ENCODE measurements at regions not wholly inside any gene's neighbourhood (a gene's known extent, or its start where the extent isn't known, plus 50 kb on each side); places are given as distances from the start of the nearest gene placed in this dataset.

- ChIA-PET CTCF (no interaction called here), POLR2A (no interaction called here)
- no peak overlapping the region for H3K4me3 Mint-ChIP-seq
- no peaks in the 10 kb centered on the region for H3K27me3 Mint-ChIP-seq (ENCODE audit: low read depth)
- DNase-seq (no peak), ATAC-seq (no peak)
- H3K36me3 Mint-ChIP-seq (ENCODE audit: low read depth), result no peaks in the 10 kb centered on the region
- no peaks in the 10 kb centered on the region for H3K4me1 Mint-ChIP-seq (ENCODE audit: low read depth)
- peaks cover 7% of the 10 kb centered on the region for H3K9me3 Mint-ChIP-seq (ENCODE audit: insufficient read depth)
- no peak overlapping the region for H3K27ac Mint-ChIP-seq
These were observed 761.3 kb upstream of the GRM7 start for GRCh38 chr3:6099458-6100075.

DNA sequence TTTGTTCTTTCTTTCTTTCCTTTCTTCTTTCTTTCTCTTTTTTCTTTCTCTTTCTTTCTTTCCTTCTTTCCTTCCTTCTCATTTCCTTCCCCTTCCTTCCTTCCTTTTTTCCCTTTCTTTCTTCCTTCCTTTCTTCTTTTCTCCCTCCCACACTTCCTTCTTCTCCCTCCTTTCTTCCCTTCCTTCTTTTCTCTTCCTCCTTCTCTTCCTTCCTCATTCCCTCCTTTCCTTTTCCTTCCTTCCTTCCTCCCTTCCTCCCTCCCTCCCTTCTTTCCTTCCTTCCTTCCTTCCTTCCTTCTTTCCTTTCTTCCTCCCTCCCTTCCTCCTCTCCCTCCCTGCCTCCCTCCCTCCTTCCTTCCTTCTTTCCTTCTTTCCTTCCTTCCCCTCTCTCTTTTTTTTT, 755.7 kb upstream of the GRM7 start:
- POLR2A ChIA-PET, result no interaction called here
- Mint-ChIP-seq H3K9me3 (ENCODE audit: insufficient read depth) (peaks cover 11% of the 10 kb centered on the region), H3K27ac (no peak overlapping the region), H3K36me3 (ENCODE audit: low read depth) (no peaks in the 10 kb centered on the region), H3K4me1 (ENCODE audit: low read depth) (no peaks in the 10 kb centered on the region), H3K27me3 (ENCODE audit: low read depth) (no peaks in the 10 kb centered on the region), H3K4me3 (no peak overlapping the region)
- CTCF ChIA-PET, result no interaction called here
- ATAC-seq (no peak), DNase-seq (no peak)

DNA sequence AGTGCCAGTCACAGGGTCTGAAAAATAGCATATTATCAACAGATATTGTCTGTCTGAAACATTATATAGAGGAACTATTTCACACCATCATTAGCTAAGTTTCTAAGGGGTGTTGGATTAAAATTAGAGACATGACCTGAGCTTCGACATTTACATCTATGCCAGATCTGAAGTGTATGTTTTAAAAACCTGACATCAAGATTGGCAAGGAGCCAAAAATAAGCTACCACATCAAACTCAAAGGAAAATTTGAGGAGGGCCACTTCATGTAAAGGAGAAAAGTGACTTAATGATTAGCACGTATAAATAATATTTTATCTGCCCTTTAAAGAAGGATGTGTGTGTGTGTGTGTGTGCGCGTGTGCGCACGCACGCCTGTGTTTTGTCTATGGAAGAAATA, 752.0 kb upstream of the GRM7 start:
- ChIA-PET POLR2A (no interaction called here), CTCF (no interaction called here)
- ATAC-seq (no peak), DNase-seq (no peak)
- Mint-ChIP-seq H3K9me3 (ENCODE audit: insufficient read depth) (peaks cover 4% of the 10 kb centered on the region), H3K27me3 (ENCODE audit: low read depth) (no peaks in the 10 kb centered on the region), H3K4me1 (ENCODE audit: low read depth) (no peaks in the 10 kb centered on the region), H3K4me3 (no peak overlapping the region), H3K27ac (no peak overlapping the region), H3K36me3 (ENCODE audit: low read depth) (no peaks in the 10 kb centered on the region)

DNA sequence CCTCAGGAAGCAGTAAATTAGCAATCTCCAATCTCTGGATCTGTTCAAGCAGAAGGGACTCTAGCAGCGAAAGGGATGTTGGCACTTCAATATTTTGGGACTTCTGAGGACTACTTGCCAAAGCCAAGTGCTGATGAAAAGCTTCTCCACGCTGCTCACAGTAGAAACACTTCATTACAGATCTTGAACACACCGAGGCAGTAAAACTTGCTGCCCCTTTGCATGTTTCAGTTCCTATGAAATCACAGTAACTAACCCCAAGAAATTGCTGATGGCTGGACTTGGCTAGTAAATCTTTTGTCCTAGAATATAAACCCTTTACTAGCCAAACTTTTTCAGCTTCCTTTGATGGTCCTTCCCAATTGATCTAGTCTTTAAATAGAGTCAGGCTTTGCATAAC, 750.5 kb upstream of the GRM7 start:
- H3K9me3 Mint-ChIP-seq (ENCODE audit: insufficient read depth), result peaks cover 4% of the 10 kb centered on the region
- H3K4me1 Mint-ChIP-seq (ENCODE audit: low read depth), result no peaks in the 10 kb centered on the region
- H3K27me3 Mint-ChIP-seq (ENCODE audit: low read depth), result no peaks in the 10 kb centered on the region
- ChIA-PET CTCF (no interaction called here), POLR2A (no interaction called here)
- ATAC-seq (no peak), DNase-seq (no peak)
- H3K4me3 Mint-ChIP-seq, result no peak overlapping the region
- no peak overlapping the region for H3K27ac Mint-ChIP-seq
- no peaks in the 10 kb centered on the region for H3K36me3 Mint-ChIP-seq (ENCODE audit: low read depth)

- Mint-ChIP-seq H3K4me3 (no peak overlapping the region), H3K36me3 (ENCODE audit: low read depth) (no peaks in the 10 kb centered on the region), H3K27ac (no peak overlapping the region), H3K27me3 (ENCODE audit: low read depth) (no peaks in the 10 kb centered on the region), H3K9me3 (ENCODE audit: insufficient read depth) (peaks cover 4% of the 10 kb centered on the region), H3K4me1 (ENCODE audit: low read depth) (no peaks in the 10 kb centered on the region)
- DNase-seq (no peak), ATAC-seq (no peak)
- ChIA-PET CTCF (no interaction called here), POLR2A (no interaction called here)
These were observed 748.4 kb upstream of the GRM7 start for GRCh38 chr3:6112546-6112945.

GRCh38 chr3:6113338-6113737, 747.6 kb upstream of the GRM7 start:
- POLR2A ChIA-PET, result no interaction called here
- no peak for ATAC-seq

DNA sequence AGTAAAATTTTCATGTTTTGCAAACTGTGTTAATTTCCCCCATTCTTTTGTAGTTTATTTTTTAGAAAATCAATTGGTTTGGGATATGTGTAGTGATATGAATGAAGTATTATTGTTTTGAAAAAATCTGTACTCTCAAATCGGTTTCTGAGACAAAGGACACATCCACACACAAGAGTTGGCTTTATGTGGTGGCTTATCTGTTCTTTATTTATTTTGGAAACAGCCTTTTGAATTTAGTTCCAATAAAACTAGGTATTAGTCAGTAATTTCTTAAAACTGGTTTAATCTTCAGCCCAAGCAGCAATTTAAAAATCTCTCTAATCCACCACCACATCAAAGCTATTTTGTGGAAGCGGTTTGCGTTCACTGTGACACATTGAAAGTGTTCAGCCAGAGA, 741.5 kb upstream of the GRM7 start:
- Mint-ChIP-seq H3K36me3 (ENCODE audit: low read depth) (no peaks in the 10 kb centered on the region), H3K4me1 (ENCODE audit: low read depth) (no peaks in the 10 kb centered on the region), H3K4me3 (no peak overlapping the region), H3K27me3 (ENCODE audit: low read depth) (no peaks in the 10 kb centered on the region), H3K9me3 (ENCODE audit: insufficient read depth) (no peaks in the 10 kb centered on the region), H3K27ac (no peak overlapping the region)
- DNase-seq, result no peak
- no peak for ATAC-seq
- ChIA-PET POLR2A (no interaction called here), CTCF (no interaction called here)

More at GRCh38 chr3:6113338-6113737, 747.6 kb upstream of the GRM7 start:
- no peaks in the 10 kb centered on the region for H3K36me3 Mint-ChIP-seq (ENCODE audit: low read depth)
- DNase-seq, result no peak
- CTCF ChIA-PET, result no interaction called here
- no peaks in the 10 kb centered on the region for H3K27me3 Mint-ChIP-seq (ENCODE audit: low read depth)
- H3K9me3 Mint-ChIP-seq (ENCODE audit: insufficient read depth), result peaks cover 4% of the 10 kb centered on the region
- H3K4me1 Mint-ChIP-seq (ENCODE audit: low read depth), result no peaks in the 10 kb centered on the region
- no peak overlapping the region for H3K4me3 Mint-ChIP-seq
- no peak overlapping the region for H3K27ac Mint-ChIP-seq

GRCh38 chr3:6120786-6121185, 740.1 kb upstream of the GRM7 start:
- DNase-seq, result no peak
- POLR2A ChIA-PET, result no interaction called here
- Mint-ChIP-seq H3K36me3 (ENCODE audit: low read depth) (no peaks in the 10 kb centered on the region), H3K4me1 (ENCODE audit: low read depth) (no peaks in the 10 kb centered on the region), H3K4me3 (no peak overlapping the region), H3K27me3 (ENCODE audit: low read depth) (no peaks in the 10 kb centered on the region), H3K27ac (no peak overlapping the region), H3K9me3 (ENCODE audit: insufficient read depth) (peaks cover 2% of the 10 kb centered on the region)
- CTCF ChIA-PET, result no interaction called here
- ATAC-seq, result no peak

DNA sequence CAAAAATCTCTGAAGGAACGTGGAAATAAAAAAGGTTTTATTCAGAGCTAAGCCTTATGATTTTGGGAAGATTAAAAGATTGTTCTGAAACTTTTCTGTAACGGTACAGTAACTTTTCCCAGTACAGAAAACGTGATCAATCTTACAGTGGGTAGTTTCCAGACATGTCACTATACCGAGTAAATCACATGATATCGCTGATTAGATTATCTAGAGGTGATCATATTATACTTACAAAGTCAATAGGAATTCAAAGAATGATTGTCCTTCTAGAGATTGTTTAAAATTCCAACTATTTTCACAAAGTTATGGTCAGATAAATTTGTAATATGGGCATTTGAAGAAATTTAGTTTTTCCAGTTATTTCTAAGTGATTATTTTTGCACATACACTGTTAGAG, 736.0 kb upstream of the GRM7 start:
- peaks cover 20% of the 10 kb centered on the region for H3K9me3 Mint-ChIP-seq (ENCODE audit: insufficient read depth)
- H3K4me3 Mint-ChIP-seq, result no peak overlapping the region
- no peaks in the 10 kb centered on the region for H3K36me3 Mint-ChIP-seq (ENCODE audit: low read depth)
- no peaks in the 10 kb centered on the region for H3K27me3 Mint-ChIP-seq (ENCODE audit: low read depth)
- ChIA-PET POLR2A (no interaction called here), CTCF (no interaction called here)
- DNase-seq (no peak), ATAC-seq (no peak)
- H3K4me1 Mint-ChIP-seq (ENCODE audit: low read depth), result no peaks in the 10 kb centered on the region
- H3K27ac Mint-ChIP-seq, result no peak overlapping the region

GRCh38 chr3:6125520-6125919, 735.4 kb upstream of the GRM7 start:
- CTCF ChIA-PET, result no interaction called here

DNA sequence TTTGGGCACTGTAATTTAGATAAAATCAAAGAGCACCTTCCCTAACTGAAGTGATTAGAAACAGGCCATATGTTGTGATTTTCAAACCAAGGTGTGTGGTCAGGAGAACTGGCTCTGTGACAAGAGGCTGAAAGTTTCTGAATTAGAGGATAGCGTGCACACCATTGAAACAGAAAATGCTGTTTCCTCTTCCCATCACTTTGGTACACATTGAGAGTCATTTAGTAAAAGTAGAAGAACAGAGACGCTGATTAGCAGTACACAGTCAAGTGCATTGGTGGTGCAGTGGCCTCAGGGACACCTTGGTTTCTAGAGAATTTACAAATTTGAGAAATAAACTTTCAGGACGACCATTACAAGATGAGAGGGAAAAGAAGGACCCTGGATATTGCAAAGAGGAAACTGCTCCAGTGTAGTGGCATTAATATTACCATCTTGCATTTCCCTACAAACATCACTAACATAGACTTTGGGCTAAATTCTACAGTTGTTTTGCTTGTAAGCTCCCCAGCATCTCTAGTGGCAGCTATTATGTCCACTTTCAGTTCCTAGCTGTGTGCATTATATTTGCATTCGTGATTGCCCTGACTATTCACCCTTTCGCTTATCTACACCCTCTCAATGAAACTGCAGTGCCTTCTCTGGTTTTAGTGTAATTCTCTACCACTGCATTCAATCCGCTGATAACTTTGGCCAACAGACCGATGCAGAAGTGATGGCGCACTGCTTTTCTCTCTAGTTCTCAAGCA, 728.1 kb upstream of the GRM7 start:
- DNase-seq (no peak), ATAC-seq (no peak)
- Mint-ChIP-seq H3K9me3 (ENCODE audit: insufficient read depth) (peaks cover 22% of the 10 kb centered on the region), H3K4me3 (no peak overlapping the region), H3K27me3 (ENCODE audit: low read depth) (no peaks in the 10 kb centered on the region), H3K36me3 (ENCODE audit: low read depth) (no peaks in the 10 kb centered on the region), H3K4me1 (ENCODE audit: low read depth) (no peaks in the 10 kb centered on the region), H3K27ac (no peak overlapping the region)
- ChIA-PET POLR2A (no interaction called here), CTCF (no interaction called here)

More at GRCh38 chr3:6125520-6125919, 735.4 kb upstream of the GRM7 start:
- Mint-ChIP-seq H3K27ac (no peak overlapping the region), H3K9me3 (ENCODE audit: insufficient read depth) (peaks cover 24% of the 10 kb centered on the region), H3K36me3 (ENCODE audit: low read depth) (no peaks in the 10 kb centered on the region), H3K4me1 (ENCODE audit: low read depth) (no peaks in the 10 kb centered on the region), H3K4me3 (no peak overlapping the region), H3K27me3 (ENCODE audit: low read depth) (no peaks in the 10 kb centered on the region)
- DNase-seq, result no peak
- ATAC-seq, result no peak
- POLR2A ChIA-PET, result no interaction called here

DNA sequence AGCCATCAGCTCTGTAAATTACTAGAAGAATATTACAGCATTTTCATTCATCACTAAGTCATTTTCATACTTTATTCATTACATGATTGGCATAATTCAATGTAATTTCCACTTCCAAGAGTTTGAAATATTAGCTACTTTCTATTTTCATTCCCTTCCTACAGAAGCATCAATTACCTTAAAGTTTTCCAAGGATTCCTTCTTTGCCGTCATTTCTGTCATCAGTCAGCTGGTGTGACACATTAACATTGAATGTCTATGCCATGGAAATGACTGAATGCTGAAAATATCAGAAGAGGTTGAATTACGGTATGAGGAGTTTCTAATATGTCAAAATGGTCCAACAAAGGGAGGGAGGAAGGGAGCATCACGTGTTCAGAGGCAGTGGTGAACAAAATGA, 718.2 kb upstream of the GRM7 start:
- Mint-ChIP-seq H3K4me3 (no peak overlapping the region), H3K27me3 (ENCODE audit: low read depth) (no peaks in the 10 kb centered on the region), H3K4me1 (ENCODE audit: low read depth) (no peaks in the 10 kb centered on the region), H3K9me3 (ENCODE audit: insufficient read depth) (peaks cover 13% of the 10 kb centered on the region), H3K27ac (no peak overlapping the region), H3K36me3 (ENCODE audit: low read depth) (no peaks in the 10 kb centered on the region)
- ATAC-seq (no peak), DNase-seq (no peak)
- ChIA-PET POLR2A (no interaction called here), CTCF (no interaction called here)

- no peaks in the 10 kb centered on the region for H3K4me1 Mint-ChIP-seq (ENCODE audit: low read depth)
- ChIA-PET POLR2A (no interaction called here), CTCF (no interaction called here)
- ATAC-seq, result no peak
- H3K27ac Mint-ChIP-seq, result no peak overlapping the region
- H3K4me3 Mint-ChIP-seq, result no peak overlapping the region
- H3K27me3 Mint-ChIP-seq (ENCODE audit: low read depth), result no peaks in the 10 kb centered on the region
- DNase-seq, result no peak
- peaks cover 14% of the 10 kb centered on the region for H3K9me3 Mint-ChIP-seq (ENCODE audit: insufficient read depth)
- no peaks in the 10 kb centered on the region for H3K36me3 Mint-ChIP-seq (ENCODE audit: low read depth)
These were observed 713.0 kb upstream of the GRM7 start for GRCh38 chr3:6147883-6148282.
